ENCODE measurements at regions not wholly inside any gene's neighbourhood (a gene's known extent, or its start where the extent isn't known, plus 50 kb on each side); places are given as distances from the start of the nearest gene placed in this dataset.

DNA sequence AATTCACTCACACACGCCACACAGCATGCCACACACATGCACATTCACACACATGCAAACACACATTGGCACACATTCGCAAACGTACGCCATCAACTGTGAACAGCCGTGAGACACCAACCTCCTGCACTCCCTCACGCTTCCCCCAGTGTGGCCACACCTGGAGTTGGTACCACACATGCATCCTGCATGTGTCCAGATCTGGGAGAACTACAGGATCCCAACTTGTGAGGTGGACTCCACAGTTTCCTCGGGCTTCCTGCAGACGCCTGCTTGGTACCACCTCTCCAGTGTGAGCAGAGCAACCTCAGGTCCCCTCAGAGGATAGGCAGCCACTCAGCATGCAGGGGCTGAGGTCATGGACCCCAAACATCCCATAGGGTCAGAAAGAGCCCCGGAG lies 239.0 kb downstream of the EIPR1 start:
- no peak overlapping the region for H3K4me3 ChIP-seq
- TF ChIP-seq, protein P1, sequence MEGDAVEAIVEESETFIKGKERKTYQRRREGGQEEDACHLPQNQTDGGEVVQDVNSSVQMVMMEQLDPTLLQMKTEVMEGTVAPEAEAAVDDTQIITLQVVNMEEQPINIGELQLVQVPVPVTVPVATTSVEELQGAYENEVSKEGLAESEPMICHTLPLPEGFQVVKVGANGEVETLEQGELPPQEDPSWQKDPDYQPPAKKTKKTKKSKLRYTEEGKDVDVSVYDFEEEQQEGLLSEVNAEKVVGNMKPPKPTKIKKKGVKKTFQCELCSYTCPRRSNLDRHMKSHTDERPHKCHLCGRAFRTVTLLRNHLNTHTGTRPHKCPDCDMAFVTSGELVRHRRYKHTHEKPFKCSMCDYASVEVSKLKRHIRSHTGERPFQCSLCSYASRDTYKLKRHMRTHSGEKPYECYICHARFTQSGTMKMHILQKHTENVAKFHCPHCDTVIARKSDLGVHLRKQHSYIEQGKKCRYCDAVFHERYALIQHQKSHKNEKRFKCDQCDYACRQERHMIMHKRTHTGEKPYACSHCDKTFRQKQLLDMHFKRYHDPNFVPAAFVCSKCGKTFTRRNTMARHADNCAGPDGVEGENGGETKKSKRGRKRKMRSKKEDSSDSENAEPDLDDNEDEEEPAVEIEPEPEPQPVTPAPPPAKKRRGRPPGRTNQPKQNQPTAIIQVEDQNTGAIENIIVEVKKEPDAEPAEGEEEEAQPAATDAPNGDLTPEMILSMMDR (IDR thresholded peaks at IDR 0.05) = no peak
- TF ChIP-seq POLR2AphosphoS5 (IDR thresholded peaks at IDR 0.05) = no peak
- no peak for TF ChIP-seq EP300 (IDR thresholded peaks at IDR 0.05)
- no peaks in the 10 kb centered on the region for H3K4me1 ChIP-seq
- no peak for DNase-seq
- H3K9me3 ChIP-seq = no peaks in the 10 kb centered on the region
- 88 to 93% methylated on average over 9 of the region's 9 CpGs for WGBS, 2 donors
- H3K36me3 ChIP-seq = no peaks in the 10 kb centered on the region
- intact Hi-C loops (cut with DNase I) = no loop called here
- H3K27me3 ChIP-seq = no peaks in the 10 kb centered on the region
- H3K27ac ChIP-seq = no peak overlapping the region

DNA sequence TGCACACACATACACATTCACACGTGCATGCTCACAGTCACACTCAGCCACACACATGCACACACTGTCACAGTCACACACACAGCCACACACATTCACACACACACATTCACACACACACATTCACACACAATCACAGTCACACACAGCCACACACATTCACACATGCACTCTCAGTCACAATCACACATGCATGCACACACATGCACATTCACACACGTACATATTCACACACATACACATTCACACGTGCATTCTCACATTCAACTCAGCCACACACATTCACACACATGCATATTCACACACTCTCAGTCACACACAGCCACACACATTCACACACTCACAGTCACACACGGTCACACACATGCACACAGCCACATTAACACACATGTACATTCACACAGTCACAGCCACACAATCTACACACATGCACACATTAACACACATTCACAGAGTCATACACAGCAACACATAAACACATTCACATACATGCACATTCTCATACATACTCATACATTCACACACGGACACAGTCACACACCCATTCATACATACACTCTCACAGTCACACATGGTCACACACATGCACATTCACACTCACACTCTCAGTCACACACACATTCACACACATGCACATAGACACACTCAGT lies 239.8 kb downstream of the EIPR1 start:
- H3K4me3 ChIP-seq = no peak overlapping the region
- H3K36me3 ChIP-seq = no peaks in the 10 kb centered on the region
- TF ChIP-seq POLR2A (IDR thresholded peaks at IDR 0.05) = no peak
- no peak for TF ChIP-seq POLR2AphosphoS5 (IDR thresholded peaks at IDR 0.05)
- no peak for TF ChIP-seq EP300 (IDR thresholded peaks at IDR 0.05)
- TF ChIP-seq, protein P1 (IDR thresholded peaks at IDR 0.05) = no peak
- no peak overlapping the region for H3K27ac ChIP-seq
- H3K4me1 ChIP-seq = no peaks in the 10 kb centered on the region
- H3K9me3 ChIP-seq = no peaks in the 10 kb centered on the region
- DNase-seq = no peak
- no peaks in the 10 kb centered on the region for H3K27me3 ChIP-seq
- WGBS, 2 donors = 86 to 89% methylated on average over 5 of the region's 5 CpGs
- intact Hi-C loops (cut with DNase I) = no loop called here

DNA sequence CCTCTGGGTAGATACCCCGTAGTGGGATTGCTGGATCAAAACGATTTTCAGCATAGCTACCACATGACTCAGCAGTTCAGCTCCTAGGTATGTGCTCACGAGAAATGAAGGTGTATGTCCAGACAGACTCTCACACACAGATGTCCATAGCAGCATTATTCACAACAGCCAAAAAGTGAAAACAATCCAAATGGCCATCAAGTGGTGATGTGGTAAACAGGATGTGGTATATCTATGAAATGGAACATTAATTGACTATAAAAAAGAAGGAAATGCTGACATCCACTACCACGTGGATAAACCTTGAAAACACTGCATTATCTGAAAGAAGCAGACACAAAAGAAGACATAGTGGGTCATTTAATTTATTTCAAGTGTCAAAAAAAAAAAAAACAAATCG lies 241.9 kb downstream of the EIPR1 start:
- intact Hi-C loops (cut with DNase I) = no loop called here
- Histone ChIP-seq H3K27me3 (peaks cover 0 to 9% (median 0%) of the 10 kb centered on the region in 3 donors), H3K9me3 (no peaks in the 10 kb centered on the region), H3K36me3 (no peaks in the 10 kb centered on the region), H3K27ac (no peak overlapping the region), H3K4me3 (no peak overlapping the region), H3K4me1 (no peaks in the 10 kb centered on the region)
- TF ChIP-seq, protein P1 (IDR thresholded peaks at IDR 0.05) = no peak
- no peak for TF ChIP-seq POLR2A (IDR thresholded peaks at IDR 0.05)
- TF ChIP-seq POLR2AphosphoS5 (IDR thresholded peaks at IDR 0.05) = no peak
- no peak for TF ChIP-seq EP300 (IDR thresholded peaks at IDR 0.05)
- no peak for DNase-seq
- 86 to 89% methylated on average over 5 of the region's 5 CpGs for WGBS, 2 donors

DNA sequence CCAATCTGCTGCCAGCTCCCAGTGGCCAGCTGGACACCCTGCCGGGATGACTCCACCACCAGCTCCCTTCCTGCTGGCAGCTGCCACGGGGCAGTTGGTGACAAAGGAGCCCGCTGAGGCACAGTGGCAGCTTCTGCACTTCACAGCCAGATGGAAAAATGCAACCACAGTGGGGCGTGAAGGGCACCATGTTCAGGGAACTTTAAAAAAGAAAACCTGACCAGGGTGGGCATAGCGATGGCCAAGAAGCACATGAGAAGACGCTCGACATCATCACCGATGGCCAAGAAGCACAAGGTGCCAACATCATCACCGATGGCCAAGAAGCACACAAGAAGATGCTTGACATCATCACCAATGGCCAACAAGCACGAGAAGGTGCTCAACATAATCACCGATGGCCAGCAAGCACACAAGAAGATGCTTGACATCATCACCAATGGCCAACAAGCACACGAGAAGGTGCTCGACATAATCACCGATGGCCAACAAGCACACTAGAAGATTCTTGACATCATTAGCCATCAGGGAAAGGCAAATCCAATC lies 243.5 kb downstream of the EIPR1 start:
- intact Hi-C loops (cut with DNase I) = no loop called here
- DNase-seq = no peak
- H3K27ac ChIP-seq = no peak overlapping the region
- H3K36me3 ChIP-seq = no peaks in the 10 kb centered on the region
- no peaks in the 10 kb centered on the region for H3K9me3 ChIP-seq
- H3K27me3 ChIP-seq = peaks cover 0 to 9% (median 0%) of the 10 kb centered on the region in 3 donors
- WGBS, 2 donors = 93 to 97% methylated on average over 14 of the region's 14 CpGs
- TF ChIP-seq EP300 (IDR thresholded peaks at IDR 0.05) (no peak), POLR2A (IDR thresholded peaks at IDR 0.05) (no peak), POLR2AphosphoS5 (IDR thresholded peaks at IDR 0.05) (no peak)
- TF ChIP-seq, protein P1 (IDR thresholded peaks at IDR 0.05) = no peak
- H3K4me3 ChIP-seq = no peak overlapping the region
- no peaks in the 10 kb centered on the region for H3K4me1 ChIP-seq

DNA sequence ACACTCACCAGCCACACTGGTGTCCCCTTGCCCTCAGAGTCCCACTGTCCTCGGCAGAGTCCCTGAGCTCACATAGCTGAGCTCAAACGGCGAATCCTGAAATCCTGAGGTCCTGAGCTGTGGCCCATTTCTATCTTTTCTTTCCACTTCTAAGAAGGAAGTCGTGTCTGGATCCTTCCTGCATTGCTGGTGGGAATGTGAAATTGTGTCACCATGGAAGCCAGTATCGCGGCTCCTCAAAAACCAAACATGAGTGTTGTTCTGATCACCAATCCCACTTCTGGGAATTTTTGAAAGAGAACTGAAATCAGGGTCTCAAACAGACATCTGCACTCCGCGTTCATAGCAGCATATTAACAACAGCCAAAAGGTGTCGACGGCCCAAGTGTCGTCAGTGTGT lies 244.7 kb downstream of the EIPR1 start:
- no peak overlapping the region for H3K4me3 ChIP-seq
- peaks cover 0 to 9% (median 0%) of the 10 kb centered on the region in 3 donors for H3K27me3 ChIP-seq
- H3K9me3 ChIP-seq = no peaks in the 10 kb centered on the region
- H3K27ac ChIP-seq = no peak overlapping the region
- H3K36me3 ChIP-seq = no peaks in the 10 kb centered on the region
- intact Hi-C loops (cut with DNase I) = no loop called here
- no peaks in the 10 kb centered on the region for H3K4me1 ChIP-seq
- WGBS, 2 donors = 84 to 90% methylated on average over 11 of the region's 11 CpGs
- TF ChIP-seq POLR2AphosphoS5 (IDR thresholded peaks at IDR 0.05) (no peak), POLR2A (IDR thresholded peaks at IDR 0.05) (no peak), EP300 (IDR thresholded peaks at IDR 0.05) (no peak)
- TF ChIP-seq, protein P1 (IDR thresholded peaks at IDR 0.05) = no peak
- DNase-seq = no peak

All from sigmoid colon (tissue), 6 donors.